DMS 273 (cell line): ENCODE measurements at regions not wholly inside any gene's neighbourhood (a gene's known extent, or its start where the extent isn't known, plus 50 kb on each side); places are given as distances from the start of the nearest gene placed in this dataset.

Experiments used
- DNase-seq: peaks from one replicate; lab custom pipeline; 2025; ENCODE audit not compliant: unreplicated experiment; lab: John Stamatoyannopoulos, UW

- DNase-seq = no peak
These were observed 292.6 kb downstream of the NFKBIZ start for GRCh38 chr3:102141928-102142239.

GRCh38 chr3:102142379-102143060, 292.3 kb upstream of the ZPLD1 start:
- no peak for DNase-seq

GRCh38 chr3:102143536-102143935, 291.3 kb upstream of the ZPLD1 start:
- DNase-seq = no peak

GRCh38 chr3:102144063-102144462, 290.8 kb upstream of the ZPLD1 start:
- DNase-seq = no peak

GRCh38 chr3:102148598-102149337, 286.0 kb upstream of the ZPLD1 start:
- no peak for DNase-seq

- DNase-seq = no peak
These were observed 282.9 kb upstream of the ZPLD1 start for GRCh38 chr3:102151935-102152334.

GRCh38 chr3:102156426-102156825, 278.4 kb upstream of the ZPLD1 start:
- no peak for DNase-seq

GRCh38 chr3:102158080-102158740, 276.6 kb upstream of the ZPLD1 start:
- no peak for DNase-seq

- no peak for DNase-seq
These were observed 274.9 kb upstream of the ZPLD1 start for GRCh38 chr3:102159810-102160451.

- DNase-seq = no peak
These were observed 273.3 kb upstream of the ZPLD1 start for GRCh38 chr3:102161384-102162006.

GRCh38 chr3:102162251-102162650, 272.6 kb upstream of the ZPLD1 start:
- no peak for DNase-seq

GRCh38 chr3:102163039-102163817, 271.6 kb upstream of the ZPLD1 start:
- DNase-seq = peak; percentile 56

GRCh38 chr3:102163818-102164154, 271.0 kb upstream of the ZPLD1 start:
- DNase-seq = no peak

- no peak for DNase-seq
These were observed 269.4 kb upstream of the ZPLD1 start for GRCh38 chr3:102165367-102165766.

- peak; percentile 43 for DNase-seq
These were observed 264.8 kb upstream of the ZPLD1 start for GRCh38 chr3:102169915-102170479.

- DNase-seq = no peak
These were observed 264.3 kb upstream of the ZPLD1 start for GRCh38 chr3:102170545-102170944.

GRCh38 chr3:102174312-102174712, 260.5 kb upstream of the ZPLD1 start:
- no peak for DNase-seq

GRCh38 chr3:102174832-102175374, 259.9 kb upstream of the ZPLD1 start:
- no peak for DNase-seq

GRCh38 chr3:102176333-102177050, 258.3 kb upstream of the ZPLD1 start:
- no peak for DNase-seq
